Activated T-cell treated with anti-CD3 and anti-CD28 coated beads for 24 hours (primary cell): ENCODE measurements at regions not wholly inside any gene's neighbourhood (a gene's known extent, or its start where the extent isn't known, plus 50 kb on each side); places are given as distances from the start of the nearest gene placed in this dataset.

Experiments used
- DNase-seq: peaks from one replicate; pipeline ENCODE4 v3.0.0-alpha.2; 2020; ENCODE audit warnings: low read depth

DNA sequence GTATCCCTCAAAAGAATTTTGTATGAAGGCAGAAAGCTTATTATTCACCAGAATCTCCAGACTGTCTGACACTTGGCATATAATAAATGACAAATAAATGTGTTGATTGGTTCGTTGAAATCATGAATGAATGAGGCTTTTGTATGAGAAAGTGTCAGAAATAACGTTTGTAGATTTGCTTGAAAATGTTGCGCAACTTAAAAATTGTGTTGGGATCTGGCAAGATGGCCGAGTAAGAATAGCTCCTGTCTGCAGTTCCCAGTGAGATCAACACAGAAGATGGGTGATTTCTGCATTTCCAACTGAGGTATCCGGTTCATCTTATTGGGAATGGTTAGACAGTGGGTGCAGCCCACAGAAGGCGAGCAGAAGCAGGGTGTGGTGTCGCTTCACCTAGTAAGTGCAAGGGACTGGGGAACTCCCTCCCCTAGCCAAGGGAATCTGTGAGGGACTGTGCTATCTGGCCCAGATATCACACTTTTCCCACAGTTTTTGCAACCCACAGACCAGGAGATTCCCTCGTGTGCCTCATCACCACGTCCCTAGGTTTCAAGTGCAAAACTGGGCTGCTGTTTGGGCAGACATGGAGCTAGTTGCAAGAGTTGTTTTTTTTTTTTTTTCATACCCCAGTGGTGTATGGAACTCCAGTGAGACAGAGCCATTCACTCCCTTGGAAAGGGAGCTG lies 759.0 kb downstream of the LTN1 start:
- DNase-seq = no peak

DNA sequence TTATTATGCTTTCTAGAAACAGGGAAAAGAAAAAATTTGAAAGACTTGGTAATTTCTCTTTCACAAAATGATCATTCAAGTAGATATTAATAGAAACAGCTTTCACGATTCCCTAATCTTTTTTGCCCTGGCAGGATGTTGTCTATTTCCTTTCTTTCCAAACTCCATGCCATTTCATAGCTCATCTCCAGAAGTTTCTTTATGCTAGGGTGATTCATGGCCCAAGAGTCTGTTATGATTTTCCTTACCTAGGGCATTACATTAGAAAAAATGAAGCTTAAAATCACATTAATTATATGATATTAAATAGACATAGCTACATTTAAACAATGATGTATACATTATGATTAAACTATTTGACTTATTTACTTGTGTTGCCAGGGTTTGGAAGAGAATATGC lies 762.1 kb downstream of the LTN1 start:
- no peak for DNase-seq

DNA sequence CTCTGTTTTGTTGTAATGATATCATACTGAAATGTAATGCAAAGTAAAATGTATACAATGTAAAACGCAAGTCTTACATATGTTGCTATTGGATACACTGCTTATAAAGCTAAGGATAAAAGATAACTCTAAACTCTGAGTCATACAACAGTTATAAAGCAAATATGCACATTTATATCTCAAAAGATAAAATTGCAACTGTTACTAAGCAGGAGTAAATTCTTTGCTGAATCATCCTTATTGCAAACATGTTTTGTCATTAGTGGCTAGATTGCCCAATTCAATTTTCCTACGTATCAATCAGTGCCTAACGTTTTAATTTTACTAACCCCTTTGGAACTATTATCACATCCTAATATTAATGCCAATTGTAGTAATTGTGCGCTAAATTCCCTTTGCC lies 762.9 kb downstream of the LTN1 start:
- DNase-seq = no peak

DNA sequence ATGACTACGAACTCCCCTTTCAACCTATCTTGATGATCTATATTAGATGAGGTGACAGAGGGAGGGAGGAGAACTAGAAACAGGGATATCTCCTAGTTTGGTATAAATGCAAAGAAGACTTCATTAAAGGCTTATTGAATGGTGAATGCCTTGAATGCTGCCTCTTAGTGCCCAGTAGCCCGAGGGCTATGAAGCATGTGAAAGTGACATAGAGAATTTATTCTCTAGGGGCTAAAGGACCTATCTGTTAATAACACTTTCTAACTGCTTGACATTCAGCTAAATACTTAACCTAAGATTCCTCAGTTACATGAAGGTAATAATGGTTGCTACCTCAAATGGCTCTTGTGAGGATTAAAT lies 764.1 kb downstream of the LTN1 start:
- no peak for DNase-seq

DNA sequence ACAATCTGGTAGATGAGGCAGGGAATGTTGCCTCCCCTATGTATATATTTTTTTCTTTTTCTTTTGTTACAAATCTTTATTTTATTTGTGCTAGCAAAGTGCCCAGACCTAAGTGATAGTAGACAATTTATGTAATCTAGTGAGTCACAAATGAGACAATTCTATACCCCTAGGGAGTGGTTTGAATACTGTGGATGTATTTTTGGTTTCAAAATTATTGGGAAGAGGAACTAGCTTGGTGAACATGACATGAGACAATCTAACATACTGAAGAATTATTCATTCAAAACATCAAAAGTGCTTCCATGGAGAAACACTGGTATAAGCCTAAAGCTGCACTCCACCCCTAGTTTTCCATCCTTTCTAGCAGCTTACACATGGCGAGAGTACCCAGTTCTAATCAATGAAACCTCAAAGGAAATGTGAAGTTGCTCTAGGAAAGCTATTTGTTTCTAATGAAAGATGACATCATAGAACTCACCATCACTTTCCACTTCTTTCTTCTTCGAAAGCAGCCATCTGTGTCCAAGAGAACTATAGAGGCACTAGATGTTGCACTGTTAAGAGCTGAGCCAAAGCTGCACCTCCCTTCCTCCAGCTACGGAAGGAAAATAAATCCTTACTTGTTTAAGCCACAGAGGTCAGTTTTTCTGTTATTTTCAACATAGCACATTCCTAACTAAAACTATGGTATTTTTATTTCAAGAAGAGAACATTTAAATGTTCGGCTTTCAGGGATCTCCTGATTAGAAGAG lies 764.6 kb downstream of the LTN1 start:
- DNase-seq = no peak

DNA sequence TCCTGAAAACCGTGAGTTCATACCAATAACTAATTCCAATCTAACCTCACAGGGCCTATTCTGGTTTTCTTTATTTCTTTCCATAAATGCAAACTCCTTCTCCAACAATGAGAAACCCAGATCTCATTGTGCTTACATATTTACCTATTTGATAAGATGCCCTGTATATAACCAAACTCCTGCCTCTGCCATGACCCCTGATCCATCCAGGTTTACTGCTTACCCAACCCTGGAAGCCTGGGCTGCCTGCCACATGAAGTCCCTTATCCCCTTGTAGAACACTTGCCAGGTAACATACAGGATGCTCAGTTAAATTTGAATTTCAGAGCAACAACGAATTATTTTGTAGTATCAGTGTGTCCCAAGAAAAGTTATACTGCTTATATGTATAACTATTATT lies 766.1 kb downstream of the LTN1 start:
- no peak for DNase-seq

DNA sequence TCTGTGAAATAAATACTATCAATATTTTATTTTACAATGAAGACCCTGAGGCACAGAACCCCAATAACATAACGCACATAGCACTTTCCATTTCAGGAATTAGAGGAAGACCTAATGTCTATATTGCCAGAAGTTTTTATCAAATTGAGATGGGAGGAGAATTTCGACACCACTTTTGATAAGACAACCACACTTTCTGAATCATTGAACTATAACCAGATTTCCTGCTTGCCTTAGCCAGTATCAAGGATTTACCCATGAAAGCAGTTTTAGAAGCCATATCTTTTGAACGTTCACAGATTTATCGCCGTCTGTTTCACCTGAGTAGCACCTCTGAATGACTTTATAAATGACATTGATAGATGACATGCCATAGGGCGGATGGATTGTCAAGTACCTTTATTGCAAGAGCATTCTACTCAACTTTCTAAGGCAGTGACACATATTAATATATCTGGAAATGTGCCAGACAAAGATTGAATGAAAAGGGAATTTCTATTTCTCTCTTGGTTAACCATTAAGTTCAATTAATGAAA lies 768.4 kb downstream of the LTN1 start:
- no peak for DNase-seq

DNA sequence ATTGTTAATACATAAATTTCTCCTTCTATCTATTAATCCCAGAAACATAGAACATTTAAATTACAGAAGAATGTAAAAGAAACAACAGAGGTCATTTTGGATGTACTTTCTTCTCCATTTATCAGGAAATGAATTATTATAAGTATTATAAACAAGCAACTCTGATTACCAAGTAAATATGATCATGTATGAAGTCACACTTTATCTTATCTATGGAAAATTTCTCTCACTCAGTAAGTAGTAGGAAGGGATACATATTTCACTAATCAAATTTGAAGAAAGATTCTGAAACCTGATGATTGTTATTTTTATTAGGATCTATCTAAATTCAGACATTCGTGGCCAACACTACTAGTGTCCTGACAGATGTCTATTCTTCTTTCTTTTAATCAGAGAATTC lies 770.7 kb downstream of the LTN1 start:
- no peak for DNase-seq

DNA sequence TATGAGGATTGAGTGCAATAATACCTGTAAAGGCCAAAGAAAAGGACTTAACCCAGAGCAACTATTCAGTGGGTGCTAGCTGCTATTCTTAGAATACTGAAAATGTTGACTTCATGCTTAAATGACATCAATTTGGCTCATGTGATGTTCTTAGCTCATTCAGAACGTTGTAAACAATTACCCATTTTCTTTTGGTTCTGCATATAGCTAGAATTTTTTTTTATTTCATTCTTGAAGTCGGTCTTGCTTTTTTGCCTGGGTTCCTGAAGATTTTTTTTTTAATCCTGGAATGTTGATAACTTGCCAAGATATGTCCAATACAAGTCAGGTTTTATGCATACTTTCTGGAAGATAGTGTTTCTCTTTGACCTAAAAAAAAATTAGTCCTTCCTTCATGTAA lies 772.0 kb downstream of the LTN1 start:
- no peak for DNase-seq

DNA sequence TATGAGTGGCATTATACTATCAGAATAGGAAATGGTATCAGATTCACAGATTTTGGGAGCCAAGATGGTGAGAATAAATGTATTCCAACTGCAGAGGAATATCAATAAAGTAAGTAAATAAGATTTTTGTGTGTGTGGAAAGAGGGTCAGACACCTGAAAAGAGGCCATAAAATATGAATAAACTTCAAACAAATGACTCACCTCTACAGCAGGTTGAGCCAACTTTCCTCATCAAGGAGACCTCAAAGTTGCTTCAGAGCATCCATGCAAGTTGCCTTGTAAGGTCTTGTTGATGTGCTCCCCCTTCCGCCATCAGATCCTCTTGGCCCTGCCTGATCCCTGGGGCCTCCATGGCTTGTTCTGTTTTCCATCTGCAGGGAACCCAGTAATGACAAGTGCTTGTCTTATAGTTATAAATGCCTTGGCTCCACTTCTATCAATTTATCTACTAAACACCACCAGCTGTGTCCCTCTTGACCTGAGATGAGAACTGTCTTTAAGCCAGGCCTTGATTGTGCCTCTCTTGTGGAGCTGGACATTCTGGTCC lies 775.6 kb downstream of the LTN1 start:
- DNase-seq = no peak

DNA sequence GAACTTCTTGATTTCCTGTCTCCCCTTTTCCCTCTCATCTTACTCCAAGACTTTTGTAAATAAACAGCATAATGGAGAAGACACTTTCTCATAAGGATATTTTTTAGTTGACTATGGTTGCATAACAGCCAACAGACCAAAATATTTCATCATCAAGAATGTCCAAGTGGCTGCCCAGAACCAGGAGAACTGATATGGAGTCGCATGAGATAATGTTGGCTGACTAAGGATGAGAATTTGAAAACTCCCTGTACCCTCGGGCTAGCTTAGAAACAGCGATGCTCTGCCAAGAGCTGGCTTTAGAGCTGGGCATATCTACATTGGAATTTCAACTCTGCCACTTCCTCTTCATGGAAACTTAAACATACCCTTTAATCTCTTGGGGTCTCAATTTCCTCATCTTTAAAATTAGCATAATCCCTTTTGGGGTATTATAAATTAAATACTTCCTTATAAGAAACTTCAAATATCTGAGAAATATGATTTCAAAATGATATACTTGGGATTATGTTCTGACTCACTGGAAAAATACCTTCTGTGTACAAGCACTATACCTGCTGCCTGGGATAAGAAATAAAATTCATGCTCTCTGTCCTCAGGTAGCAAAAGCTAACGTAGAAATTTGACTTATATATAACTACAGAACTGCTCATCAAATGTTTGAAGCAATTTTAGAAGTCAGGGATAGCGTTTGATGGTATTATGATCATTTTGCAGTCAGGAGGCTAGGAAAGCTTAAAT lies 777.3 kb downstream of the LTN1 start:
- no peak for DNase-seq

DNA sequence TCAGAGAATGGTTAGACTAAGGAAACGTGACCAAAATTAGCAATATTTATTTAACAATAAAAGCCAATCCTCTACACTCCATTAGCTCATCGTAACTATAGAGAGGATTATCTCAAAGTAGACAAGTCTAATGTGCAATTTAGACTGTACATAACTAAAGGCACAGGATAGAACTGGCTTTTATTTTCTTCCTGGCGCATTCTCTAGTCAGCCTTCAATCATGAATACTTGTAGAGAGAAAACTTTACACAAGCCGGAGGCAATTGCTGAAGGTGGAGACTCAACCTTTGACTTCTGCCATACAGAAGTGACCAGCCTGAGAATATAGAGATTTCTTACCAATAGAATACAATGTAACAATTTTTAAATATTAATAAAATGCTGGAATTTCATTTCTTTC lies 777.9 kb downstream of the LTN1 start:
- DNase-seq = no peak

DNA sequence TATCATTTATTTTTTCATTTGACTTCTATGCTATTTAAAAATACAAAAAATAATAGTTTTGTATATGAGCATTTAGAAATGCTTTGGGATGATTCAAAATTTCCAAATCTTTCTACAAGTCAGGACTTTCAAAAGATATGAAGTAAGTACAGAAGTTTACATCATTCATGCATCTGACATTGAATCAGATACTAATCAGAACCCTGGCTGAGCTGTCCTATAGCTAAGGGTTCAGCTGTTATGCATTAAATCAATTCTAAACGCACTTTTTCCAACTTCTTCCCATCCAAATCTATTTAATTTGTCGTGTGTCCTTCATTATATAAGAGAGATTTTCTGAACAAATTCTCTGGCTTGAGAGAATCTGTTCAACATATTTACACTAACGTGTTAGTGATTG lies 779.4 kb downstream of the LTN1 start:
- no peak for DNase-seq

DNA sequence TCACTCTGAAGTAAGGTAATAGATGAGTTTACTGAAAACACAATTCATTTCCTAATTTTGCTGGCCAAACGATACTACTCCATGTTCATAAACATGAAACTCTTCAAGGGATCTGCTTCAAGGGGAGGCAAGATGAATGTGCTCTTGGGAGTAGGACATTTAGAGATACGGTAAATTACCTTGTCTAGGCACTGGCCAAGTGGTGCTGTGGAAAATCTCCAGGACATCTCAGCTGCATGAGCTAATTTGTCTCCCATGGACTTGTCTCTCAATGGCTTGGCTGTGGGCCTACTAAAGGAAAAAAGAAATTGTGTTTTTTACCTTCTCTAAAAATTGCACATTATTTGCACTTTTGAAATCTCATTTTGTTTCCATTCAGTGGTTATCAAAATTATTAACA lies 780.6 kb downstream of the LTN1 start:
- DNase-seq = no peak

DNA sequence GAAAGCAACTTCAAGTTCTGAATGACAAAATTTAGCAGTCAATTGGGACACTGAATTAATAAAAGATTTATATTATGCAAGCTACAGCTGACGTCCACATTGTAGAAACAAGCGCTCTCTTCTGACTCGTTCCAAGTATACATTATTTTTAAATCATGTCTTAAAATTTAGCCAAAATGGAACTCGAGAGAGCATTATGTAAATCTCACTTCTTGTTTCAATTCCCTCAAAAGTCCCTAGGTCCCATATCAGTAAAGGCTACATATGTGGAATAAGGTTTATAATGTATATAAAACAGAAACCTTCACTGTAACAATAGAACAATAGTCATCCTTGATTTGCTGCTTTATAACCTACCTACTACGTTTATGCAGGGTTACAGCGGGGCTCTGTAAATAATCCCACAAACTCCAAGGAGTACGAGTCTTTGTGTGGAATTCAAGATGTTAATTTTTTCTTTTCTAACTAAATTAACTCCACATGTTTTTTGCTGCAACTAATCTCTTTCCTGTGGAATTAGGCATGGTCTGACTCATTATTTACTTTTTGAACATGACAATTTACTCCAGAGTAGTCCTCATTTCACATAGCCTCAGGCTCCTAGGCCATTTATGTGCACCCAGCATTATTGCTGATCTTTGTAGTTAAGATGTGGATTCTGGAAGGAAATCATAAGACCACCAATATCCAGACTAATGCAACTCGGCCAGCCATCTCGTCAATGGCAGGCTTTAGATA lies 785.1 kb downstream of the LTN1 start:
- DNase-seq = no peak

DNA sequence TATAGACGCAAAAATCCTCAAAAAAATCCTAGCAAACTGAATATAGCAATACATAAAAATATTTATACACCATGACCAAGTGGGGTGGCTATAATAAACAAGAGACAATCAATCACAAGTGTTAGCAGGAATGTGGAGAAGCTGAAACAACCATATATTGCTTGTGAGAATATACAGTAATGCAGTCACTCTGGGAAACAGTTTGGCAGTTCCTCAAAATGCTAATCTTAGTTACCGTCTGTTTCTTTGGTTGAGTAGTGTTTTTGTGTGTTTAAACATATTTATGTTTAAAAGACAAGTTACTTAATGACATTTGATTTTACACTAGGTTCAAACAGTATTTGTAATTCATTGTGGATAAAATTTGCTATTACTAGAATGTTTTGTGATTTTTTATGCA lies 792.0 kb downstream of the LTN1 start:
- DNase-seq = no peak

DNA sequence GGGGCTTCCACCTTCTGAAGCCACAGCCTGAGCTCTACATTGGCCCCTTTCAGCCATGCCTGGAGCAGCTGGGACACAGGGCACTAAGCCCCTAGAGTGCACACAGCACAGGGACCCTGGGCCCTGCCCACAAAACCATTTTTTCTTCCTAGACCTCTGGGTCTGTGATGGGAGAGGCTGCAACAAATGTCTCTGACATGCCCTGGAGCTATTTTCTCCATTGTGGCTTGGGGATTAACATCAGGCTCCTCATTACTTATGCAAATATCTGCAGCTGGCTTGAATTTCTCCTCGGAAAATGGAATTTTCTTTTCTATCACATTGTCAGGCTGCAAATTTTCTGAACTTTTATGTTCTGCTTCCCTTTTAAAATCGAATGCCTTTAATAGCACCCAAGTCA lies 795.7 kb downstream of the LTN1 start:
- no peak for DNase-seq

DNA sequence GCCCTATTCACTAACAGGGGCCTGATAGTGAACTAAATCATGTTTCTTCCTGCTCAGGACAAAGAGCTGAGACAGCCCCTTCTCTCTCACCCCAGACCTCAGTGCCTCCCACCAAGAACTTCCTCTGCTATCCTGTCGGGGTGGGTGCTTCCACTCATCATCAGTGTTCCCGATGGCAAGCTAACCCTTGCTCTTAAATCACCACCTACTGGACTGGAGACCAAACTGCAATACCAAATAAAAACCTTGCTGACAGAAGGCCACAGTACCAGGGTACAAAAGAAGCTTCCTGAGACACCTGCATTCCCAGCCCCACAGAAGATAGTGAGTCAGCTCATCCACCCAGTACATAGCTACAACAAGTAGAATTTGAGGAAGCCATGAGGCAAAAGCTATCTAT lies 799.5 kb downstream of the LTN1 start:
- no peak for DNase-seq

DNA sequence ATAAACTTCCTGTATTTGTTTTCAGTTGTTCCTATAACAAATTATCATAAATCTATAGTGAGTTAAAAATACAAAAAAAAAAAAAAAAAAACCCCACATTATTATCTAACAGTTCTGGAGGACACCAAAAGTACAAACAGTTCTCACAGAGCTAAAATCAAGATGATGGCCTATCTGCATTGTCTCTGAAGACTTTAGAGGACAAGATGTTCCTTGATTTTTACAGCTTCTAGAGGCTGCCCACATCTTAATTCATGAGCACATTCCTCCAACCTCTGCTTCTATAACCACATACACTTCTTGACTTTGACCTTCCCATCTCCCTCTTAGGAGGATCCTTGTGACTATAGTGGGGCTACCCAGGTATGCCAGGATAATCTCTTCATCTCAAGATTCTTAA lies 806.1 kb downstream of the LTN1 start:
- no peak for DNase-seq

DNA sequence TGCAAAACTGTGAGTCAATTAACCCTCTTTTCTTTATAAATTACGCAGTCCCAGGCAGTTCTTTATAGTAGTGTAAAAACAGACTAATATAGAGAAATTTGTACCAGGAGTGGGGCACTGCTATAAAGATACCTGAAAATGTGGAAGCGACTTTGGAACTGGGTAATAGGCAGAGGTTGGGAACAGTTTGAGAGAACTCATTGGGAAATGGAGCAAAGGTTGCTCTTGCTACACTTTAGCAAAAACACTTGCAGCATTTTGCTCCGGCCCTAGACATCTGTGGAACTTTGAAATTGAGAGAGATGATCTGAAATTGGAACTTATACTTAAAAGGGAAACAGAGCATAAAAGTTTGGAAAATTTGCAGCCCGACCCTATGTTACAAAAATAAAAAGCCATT lies 810.9 kb downstream of the LTN1 start:
- no peak for DNase-seq

DNA sequence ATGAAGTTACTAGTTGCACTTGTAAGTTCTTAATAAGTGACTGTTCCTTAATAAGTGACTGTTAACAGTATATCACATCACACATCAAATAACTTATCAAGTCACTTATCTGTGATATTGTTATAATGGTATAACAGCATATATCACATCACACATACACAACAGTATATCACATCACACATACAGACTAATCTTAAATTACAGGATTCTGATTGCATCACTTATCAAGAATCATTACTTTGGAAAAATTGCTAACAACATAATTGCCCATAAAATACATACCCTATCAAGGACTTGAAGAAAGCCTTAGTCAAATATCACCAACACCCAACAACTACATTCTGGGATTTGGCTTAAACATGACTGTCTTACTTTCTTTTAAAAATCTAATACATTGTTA lies 813.5 kb downstream of the LTN1 start:
- DNase-seq = no peak

DNA sequence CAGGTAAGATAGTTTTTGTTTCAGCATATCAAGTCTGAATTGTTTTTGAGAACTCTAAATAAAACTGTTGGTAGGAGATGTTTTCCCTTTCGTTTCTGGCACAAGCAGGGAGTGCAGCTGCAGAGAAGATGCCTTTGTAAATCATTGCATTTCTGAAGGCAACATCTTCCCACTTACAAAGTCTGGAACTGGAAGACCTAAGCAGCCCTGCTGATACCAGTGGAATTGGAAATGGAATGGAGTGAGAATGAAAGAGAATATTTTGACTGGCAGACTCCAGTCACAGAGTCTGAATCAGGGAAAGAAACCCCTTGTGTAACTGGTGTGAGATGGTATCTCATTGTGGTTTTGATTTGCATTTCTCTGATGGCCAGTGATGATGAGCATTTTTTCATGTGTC lies 815.6 kb downstream of the LTN1 start:
- DNase-seq = no peak
